Stimulated activated CD8-positive, alpha-beta memory T cell treated with anti-CD3 and anti-CD28 coated beads, Interleukin-15, amount 100 ng/mL, for 4 hours (primary cell): ENCODE measurements at regions not wholly inside any gene's neighbourhood (a gene's known extent, or its start where the extent isn't known, plus 50 kb on each side); places are given as distances from the start of the nearest gene placed in this dataset.
"Not testable (repeated sequence)": the region's sequence is repeated elsewhere in the genome, so short reads cannot be mapped to it uniquely, and the experiment has no call there.

Experiments
- DNase-seq, 2 donors: peaks; one replicate each; pipeline ENCODE4 v3.0.0-alpha.2; 2020; ENCODE audit warnings: low read depth in 2 of 2

DNA sequence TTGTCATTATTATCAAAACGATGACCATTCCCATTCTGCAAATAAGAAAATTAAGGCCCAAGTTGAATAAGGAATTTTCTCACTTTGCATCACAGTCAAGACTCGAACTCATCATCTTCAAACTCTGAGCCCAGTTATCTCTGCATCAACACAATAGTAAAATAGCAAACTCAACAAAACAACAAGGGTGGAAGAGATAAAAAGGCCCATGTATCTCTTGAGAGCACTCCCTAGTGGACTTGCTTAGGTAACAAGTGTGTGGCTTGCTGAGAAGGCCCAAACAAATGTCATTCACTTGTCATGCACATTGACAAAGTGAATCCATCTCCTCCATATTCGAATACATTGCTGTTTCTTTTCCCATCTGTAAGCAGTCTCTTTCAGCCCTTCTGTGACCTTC lies 412.0 kb upstream of the MAF start:
- DNase-seq, result no peak

DNA sequence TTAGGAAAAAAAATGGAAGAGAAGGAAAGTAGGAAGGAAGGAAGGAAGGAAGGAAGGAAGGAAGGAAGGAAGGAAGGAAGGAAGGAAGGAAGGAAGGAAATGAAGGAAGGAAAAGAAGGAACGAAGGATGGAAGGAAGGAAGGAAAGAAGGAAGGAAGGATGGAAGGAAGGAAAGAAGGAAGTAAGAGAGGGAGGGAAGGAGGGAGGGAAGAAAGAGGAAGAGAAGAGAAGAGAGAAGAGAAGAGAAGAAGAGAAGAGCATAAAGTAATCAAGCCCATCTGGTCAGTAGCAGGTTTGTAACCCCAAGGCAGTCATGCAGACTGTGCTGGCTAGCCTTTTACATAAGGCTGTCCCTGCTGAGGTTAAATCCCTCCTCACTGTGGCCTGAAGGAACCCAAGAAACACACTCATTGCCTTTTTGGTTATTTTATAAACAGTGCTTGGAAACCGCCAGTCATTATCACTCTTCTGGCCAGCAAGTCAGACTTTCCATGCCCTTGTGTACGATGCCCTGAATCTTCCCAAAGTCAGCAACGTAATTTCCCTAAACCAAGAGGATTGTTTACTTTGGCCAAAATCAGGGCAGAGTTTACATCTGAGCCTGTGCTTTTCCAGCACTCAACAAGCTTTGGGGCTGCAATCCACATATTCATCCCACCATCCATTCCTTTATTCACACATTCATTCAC lies 409.6 kb upstream of the MAF start:
- DNase-seq, result no peak

DNA sequence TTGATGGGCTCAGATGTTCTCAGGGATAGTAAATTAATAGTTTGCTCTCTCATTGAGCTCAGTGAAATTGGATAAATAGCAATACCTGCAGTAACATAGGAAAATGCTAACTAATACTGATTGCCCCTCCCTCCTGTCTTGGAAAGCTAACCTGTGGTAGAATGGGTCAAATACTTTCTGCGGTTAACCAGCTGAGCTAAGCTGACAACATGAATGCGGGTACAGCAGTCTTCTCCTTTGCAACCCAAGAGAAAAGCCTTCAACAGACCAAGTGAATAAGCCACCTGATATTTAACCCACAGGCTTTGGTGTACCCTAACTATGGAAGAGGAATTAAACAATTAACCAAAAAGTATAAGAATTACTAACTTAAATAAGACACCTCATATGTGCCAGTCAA lies 408.3 kb upstream of the MAF start:
- DNase-seq, result no peak

DNA sequence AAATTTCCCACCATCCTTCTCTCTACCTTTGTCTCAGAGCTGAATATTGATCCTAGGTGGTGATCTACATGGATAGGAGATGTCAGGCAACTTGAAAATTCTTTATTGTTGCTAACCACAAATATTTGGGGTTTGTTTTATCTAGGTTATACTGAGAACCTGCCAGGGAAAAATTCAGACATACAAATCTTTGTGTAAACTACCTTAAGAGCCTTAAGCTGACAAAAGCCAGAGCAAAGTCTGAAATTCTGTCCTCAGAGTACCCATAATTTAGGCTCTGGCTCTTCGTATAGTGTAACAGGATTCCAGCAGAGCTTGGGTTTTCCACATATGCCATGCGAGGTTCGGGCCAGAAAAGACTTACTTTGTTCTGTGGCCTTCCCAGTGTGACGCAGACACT lies 406.7 kb upstream of the MAF start:
- DNase-seq, result no peak

DNA sequence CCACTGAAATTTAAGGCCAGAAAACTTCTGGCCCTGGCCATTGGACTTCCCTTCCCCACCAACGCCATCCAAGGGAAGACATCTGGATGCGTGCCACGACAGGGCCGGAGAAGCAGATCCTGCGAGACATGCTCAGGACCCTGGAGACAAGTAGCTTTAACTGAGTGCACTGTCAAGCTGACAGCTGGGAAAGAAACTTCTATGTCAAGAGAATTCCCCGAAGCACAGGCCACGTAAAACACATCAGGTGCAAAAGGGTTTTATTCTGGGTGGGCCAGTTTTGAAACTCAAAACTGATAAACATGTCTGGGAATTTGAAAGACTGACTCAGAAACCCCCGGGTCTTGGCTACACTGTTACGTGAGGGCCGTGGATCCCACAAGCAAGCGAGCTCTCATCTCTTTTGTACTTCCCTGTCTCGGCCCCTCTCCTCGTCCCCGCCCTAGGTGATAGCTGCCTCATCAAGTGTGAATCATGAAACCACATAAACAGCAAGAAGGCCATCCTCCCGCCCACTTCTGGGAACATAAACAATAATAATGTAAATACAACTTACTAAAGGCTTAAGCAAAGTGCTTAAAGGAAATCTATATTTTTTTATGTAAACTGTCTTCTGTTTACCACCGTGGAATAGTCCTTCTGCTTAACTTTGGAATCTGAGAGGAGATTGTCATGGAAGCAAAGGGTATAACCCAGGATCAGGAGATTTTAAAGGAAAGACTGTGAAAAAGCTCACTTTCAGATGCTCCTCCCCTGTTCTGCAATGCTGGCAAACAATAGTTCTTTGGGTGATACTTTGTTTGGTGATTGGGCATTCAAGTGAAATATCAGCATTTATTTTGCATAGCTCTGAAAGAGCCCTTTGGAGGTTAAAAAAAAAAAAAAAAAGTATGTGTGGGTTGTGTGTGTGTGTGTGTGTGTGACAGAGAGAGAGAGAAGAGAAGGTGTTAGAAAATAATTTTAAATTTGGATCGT lies 406.0 kb upstream of the MAF start:
- DNase-seq, result no peak

DNA sequence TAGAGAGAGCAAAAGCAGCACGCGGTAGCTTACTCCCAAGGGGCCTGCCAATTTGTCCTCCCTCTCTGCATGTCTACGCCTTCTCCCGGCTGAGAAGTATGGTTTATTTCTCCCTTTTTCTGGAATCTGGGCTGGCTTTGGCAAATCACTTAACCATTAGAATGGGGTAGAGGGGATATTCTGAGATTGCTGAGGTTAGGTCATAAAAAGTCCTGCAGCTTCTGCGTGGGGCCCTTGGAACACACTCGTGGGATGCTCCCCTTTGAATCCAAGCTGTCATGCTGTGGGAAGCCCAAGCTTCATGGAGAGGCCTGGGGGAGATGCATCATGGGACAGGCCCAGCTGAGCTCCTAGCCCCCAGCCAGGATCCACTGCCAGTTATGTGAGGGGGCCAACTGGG lies 403.6 kb upstream of the MAF start:
- no peak for DNase-seq

DNA sequence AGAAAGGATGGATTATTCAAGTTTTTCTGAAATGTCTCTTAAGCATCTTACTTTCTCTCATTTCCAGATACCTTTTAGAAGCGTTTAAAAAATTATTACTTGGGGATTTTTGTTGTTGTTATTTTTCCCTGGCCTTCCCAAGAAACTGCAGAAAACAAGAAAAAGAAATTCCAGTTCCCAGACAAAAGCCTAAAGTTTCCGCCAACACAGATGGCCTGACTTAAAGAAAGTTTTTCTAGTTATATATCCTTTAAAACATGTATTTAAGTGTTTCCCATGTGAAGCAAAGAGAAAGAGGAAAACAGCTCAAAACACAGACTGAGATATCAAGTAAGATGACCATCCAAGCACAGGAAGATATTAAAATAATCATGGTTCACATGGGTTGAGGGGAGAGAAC lies 401.7 kb upstream of the MAF start:
- no peak for DNase-seq

DNA sequence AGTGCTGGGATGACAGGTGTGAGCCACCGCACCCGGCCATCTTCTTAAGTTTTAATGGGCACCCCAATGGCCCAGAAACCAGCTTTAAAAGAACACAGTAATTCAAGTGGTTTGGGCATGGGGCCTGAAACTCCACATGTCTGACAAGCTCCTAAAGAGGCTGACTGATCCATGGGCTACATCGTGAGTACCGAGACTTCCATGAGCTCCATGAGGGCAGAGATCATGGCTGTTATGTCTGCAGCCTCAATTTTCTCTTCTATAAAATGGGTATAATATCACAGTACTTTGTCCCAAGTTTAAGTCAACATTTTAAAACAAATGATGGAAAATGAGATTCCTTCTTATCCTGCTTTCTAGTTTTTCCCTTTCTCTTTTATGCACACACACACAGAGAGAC lies 397.6 kb upstream of the MAF start:
- DNase-seq, result no peak

DNA sequence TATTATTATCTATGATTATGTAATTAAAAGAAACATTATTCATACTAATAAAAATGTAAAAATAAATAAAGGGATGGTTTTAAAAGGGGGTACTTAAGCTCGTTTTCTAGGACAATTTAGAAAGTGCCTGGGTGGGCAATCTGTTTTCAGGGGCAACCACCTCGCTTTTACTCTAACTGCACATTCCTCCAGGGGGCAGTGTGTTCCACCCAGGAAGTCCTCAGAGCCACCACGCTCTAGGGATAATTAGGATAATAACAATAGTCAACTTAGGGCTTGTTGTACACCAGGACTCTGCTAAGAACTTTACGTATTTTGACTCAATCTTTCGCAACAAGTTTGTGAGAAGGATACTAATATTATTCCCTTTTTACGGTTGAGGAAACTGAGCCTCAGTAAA lies 396.7 kb upstream of the MAF start:
- DNase-seq, result no peak

DNA sequence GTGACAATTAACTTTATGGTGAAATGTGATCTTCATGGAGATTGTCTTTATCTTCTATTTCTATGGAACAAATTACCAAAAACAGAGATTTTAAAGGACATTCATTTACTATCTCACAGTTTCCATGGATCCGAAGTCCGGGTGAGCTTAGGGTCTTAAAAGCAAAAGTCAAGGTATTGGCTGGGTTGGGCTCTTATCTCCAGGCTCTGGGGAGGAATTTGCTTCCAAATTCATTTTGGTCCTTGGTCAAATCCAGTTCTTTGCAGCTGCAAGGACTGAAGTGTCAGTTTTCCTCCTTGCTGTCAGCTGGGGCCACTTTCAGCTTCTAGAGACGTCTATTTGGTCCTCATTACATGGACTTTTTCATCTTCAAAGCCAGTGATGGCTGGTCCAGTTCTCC lies 395.8 kb upstream of the MAF start:
- no peak for DNase-seq

DNA sequence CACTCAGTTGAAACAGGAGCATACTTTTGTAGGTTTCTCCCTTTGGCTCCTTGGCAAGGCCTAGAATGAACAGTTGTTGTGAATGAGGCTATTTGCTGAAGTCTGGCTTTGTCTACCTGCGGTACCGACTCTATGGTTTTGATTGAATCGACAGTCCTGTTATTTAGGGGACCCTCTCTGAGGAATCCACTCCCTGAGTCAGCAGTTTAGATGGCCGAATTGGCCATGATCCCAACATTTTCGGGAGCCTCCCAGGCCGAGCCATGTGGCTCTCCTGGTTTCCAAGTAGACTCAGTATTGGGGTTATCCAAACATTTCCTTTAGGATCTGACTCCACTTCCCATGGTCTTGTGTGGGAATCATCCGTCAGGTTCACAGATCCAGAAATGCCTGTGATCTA lies 394.8 kb upstream of the MAF start:
- DNase-seq, result no peak

DNA sequence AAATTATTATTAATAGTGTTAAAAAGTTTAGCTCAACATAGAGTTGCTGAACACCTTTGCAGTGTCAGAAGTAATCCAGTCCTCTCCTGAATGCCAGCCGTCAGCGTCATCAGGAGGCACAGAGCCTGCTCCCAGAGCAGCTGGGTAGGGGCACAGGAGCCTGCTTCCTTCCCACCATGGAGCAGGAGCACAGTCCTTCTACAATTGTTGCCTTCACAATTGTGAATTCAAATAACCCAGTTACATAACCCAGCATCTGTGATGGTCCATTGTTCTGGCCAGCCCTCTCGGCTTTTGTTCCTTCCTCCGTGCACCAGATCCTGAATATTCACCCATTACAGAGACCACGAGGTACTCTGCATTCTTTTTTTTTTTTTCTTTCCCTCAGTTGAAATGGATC lies 393.9 kb upstream of the MAF start:
- no peak for DNase-seq

DNA sequence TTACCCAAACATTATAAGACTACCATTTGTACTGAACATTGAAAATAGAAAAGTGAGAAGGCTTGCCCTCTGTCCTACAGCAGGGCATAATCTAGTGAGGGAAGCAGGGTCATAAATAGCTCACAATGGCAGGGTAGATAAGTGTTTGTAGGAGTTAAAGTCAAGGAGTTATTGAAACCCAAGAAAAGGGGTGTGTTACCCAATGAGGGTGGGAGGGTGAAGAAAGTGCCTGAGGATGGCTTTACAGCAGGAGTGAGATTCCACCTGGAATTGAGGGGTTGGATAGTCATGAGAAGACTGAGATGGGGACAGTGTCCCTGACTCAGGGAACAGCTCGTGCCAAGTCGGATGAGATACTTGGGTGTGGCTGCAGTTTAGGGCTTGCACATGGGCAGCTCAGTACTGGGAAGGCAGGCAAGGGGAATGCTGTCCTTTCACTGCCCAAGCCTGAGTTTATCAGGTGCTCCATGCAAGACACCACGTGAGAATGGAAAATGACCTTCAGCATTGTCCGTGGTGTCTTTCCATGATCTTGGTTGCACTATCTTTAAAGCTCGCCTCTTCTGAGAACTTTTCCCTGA lies 393.2 kb upstream of the MAF start:
- no peak for DNase-seq

DNA sequence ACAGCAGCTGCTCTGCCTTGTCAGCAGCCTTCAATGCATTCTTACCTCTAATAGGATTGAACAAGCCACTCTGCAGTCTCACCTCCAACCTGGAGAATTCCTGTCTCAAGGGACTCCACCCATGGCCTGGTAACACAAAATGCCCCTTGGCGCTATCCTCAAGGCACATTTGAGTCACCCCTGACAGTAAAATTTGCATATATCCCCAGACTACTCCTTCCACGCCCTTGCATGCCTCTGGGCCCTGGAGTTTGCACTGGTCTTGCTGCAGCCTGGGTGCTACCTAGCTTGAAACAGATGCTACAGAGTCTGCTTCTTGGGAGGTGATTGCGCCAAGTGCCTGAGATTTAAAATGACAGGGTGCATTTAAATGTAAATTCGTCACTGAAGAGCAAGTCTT lies 391.4 kb upstream of the MAF start:
- DNase-seq, result no peak

DNA sequence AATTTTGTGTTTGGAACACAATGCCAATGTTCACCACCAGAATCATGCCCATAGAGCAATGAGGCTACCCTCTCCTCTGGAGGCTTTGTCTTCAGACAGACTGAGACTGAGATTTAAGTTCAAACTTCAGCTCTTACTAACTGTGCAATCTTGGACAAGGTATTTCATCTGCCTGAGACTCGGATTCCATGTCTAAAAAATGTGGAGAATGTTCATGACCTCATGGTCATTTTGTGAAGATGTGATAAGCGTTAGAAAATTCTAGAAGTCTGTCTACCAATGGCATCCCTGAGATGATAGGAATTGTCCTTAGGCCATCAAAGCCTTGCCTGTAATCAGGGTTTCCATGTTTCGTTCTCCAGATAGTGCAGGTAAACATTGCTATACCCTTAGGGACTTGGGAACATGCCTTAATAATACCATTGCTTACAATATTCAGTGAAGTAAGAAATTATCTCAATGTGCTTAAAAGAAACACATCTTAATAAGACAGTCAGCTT lies 388.2 kb upstream of the MAF start:
- DNase-seq, result no peak

DNA sequence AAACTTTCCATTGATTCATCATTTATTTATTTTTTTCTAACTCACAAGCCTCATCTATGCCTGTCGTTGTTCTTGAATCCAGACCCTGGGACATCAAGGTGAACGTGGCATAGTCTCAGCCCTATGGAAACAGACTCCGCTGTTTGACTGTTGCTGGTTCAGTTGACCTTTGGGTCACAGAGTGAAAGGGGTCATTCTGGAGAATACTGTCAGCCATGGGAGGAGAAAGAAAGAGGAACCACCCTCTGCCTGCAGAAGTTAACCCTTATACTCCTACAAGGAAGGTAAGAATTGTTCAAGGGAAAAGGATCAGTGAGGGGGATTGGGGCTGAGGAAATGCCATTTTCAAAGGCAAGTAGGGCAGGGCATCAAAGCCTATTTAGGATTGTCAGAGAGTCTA lies 387.6 kb upstream of the MAF start:
- DNase-seq, result no peak

DNA sequence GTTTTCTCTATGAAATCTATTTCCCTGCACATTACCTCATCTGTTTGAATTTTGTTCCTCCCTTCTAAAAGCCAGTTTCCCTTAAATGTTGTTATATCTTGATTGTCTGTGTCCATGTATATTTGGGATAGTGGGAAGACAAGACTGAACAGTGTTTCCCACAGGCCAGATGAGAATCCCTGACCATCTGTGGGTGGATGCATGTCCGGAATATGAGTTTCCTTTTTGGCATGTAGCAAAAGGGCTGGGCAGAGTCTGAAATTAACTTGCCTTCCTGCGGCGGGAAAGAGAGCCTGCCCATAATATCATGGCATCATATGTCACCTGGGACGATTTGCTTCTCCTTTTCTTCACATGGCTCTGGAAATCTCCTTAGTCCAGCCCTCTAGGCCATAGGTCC lies 385.8 kb upstream of the MAF start:
- DNase-seq, result no peak

DNA sequence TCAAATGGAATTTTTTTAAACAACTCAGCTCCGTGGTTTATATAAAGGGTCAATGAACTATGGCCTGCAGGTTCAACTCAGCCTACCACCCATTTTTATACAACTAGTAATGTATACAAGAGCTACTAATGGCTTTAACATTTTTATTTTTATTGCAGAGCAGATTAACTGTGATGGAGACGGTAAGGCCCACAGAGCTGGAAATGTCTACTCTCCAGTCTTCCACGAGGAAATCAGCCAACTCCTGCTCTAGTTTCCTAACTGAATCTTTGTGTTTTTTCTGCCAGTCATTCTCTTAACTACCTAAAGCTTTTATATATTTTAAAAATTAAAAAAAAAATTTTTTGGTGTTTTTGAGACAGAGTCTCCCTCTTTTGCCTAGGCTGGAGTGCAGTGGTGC lies 385.1 kb upstream of the MAF start:
- DNase-seq, result no peak

DNA sequence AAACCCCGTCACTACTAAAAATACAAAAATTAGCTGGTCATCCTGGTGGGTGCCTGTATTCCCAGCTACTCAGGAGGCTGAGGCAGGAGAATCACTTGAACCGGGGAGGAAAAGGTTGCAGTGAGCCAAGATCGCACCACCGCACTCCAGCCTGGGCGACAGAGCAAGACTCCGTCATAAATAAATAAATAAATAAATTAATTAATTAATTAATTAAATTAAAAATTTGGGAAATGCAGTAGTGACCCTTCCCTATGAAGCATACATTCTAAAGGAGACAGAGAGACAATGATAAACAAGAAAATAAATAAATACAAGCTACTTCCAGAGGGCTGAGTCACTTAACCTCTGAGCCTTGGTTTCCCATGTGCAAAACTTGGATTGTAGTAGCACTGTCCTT lies 383.6 kb upstream of the MAF start:
- not testable (repeated sequence) for DNase-seq

DNA sequence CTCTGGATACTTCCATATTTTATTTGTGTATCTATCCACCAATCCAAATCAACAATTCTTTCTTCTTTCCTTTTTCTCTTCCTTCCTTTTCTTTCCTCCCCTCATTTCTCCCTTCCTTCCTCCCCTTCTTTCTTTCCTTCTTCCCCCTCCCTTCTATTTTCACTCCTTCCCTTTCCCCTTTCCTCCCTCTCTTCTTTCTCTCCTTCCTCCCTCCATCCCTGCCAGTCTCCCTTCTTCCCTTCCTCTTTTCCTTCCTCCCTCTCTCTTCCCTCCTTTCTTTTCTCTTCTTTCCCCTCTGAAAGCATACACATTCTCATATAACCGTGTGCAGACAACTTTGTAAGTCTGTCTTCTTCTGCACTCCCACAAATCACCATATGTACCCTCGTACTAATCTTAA lies 382.3 kb upstream of the MAF start:
- no peak for DNase-seq

DNA sequence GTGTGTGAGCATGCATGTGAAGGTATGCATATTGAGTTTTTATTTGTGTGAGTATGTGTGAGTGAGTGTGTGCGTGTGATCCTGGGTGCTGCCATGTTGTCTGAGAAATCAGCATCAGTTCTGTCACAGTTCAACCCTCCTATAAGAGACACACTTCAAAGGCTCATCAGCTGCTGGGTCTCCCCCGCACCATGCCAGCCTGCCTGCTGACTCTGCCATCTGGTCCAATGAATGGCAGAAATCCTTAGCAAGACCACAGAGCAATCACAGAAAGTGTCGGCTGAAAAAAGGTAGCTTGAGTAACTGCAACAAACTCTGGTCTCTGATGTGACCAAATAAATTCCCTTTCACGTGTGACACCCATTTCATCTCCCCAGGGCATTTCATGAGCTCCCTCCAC lies 381.8 kb upstream of the MAF start:
- no peak for DNase-seq

DNA sequence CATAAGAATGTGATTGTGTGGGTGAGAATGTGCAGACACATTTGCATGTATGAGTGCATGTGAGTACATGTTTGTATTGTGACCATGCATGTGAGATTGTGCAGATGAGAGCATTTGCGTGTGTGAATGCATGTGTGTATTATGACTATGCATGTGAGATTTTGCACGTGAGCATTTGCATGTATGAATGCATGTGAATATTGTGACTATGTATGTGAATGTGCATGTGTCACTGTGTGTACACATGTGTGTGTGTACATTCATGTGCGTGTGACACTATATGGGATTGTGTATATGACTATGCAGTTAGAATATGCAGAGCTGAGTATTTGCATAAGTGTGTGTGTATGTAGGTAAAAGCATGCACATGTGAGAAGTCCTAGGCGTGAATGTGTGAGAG lies 381.3 kb upstream of the MAF start:
- no peak for DNase-seq
